ENCODE measurements at regions not wholly inside any gene's neighbourhood (a gene's known extent, or its start where the extent isn't known, plus 50 kb on each side); places are given as distances from the start of the nearest gene placed in this dataset.
A peak's percentile ranks its signal among the peaks of the same experiment; 100 is the strongest.

- H3K36me3 ChIP-seq (ENCODE audit: control insufficient read depth, insufficient read depth, low read length, severe bottlenecking) = no peaks in the 10 kb centered on the region
- no peaks in the 10 kb centered on the region for H3K4me1 ChIP-seq (ENCODE audit: control insufficient read depth, insufficient read depth, low read length)
- H3K9me3 ChIP-seq (ENCODE audit: control insufficient read depth, low read length) = no peaks in the 10 kb centered on the region
- DNase-seq (ENCODE audit: low read depth) = no peak
- no peak overlapping the region for H3K9ac ChIP-seq (ENCODE audit: low read length)
- H3K4me3 ChIP-seq (ENCODE audit: low read length) = no peak overlapping the region
- no peaks in the 10 kb centered on the region for H3K27me3 ChIP-seq (replicated peaks; ENCODE audit: control insufficient read depth, insufficient read depth, low read length)
Observed at GRCh38 chr3:25895443-25895842, 105.6 kb downstream of the OXSM start.

- peak; percentile 5 for DNase-seq (ENCODE audit: low read depth)
Observed at GRCh38 chr3:25897019-25897418, 107.1 kb downstream of the OXSM start.

GRCh38 chr3:25899352-25900101 is 109.6 kb downstream of the OXSM start:
- Histone ChIP-seq H3K27me3 (replicated peaks; ENCODE audit: control insufficient read depth, insufficient read depth, low read length) (no peaks in the 10 kb centered on the region), H3K4me3 (ENCODE audit: low read length) (no peak overlapping the region), H3K4me1 (ENCODE audit: control insufficient read depth, insufficient read depth, low read length) (no peaks in the 10 kb centered on the region), H3K9ac (ENCODE audit: low read length) (no peak overlapping the region), H3K36me3 (ENCODE audit: control insufficient read depth, insufficient read depth, low read length, severe bottlenecking) (no peaks in the 10 kb centered on the region), H3K9me3 (ENCODE audit: control insufficient read depth, low read length) (no peaks in the 10 kb centered on the region)
- DNase-seq (ENCODE audit: low read depth) = no peak

More at GRCh38 chr3:25897019-25897418, 107.1 kb downstream of the OXSM start:
- no peaks in the 10 kb centered on the region for H3K27me3 ChIP-seq (replicated peaks; ENCODE audit: control insufficient read depth, insufficient read depth, low read length)
- no peaks in the 10 kb centered on the region for H3K36me3 ChIP-seq (ENCODE audit: control insufficient read depth, insufficient read depth, low read length, severe bottlenecking)
- H3K4me3 ChIP-seq (ENCODE audit: low read length) = no peak overlapping the region
- no peak overlapping the region for H3K9ac ChIP-seq (ENCODE audit: low read length)
- no peaks in the 10 kb centered on the region for H3K4me1 ChIP-seq (ENCODE audit: control insufficient read depth, insufficient read depth, low read length)
- H3K9me3 ChIP-seq (ENCODE audit: control insufficient read depth, low read length) = no peaks in the 10 kb centered on the region

DNA sequence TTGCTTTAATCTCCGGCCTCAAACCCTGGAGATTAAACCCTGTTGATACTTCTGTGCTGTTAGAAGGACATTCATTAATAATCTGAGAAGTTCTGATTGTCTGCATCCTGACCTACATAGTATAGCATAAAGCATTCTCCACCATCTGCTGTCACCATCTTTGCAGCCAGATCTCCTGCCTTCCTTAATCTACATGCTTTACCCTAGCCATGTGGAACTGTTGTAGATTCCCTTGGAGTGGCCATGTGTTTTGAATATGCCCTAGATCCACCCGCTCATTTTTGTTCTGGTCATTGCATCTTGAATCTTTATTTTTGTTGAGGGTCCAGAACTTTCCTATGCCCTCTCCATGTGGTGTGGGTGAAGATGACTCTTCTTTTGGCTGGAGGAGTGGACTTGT is 110.3 kb downstream of the OXSM start:
- H3K4me3 ChIP-seq (ENCODE audit: low read length) = no peak overlapping the region
- H3K9me3 ChIP-seq (ENCODE audit: control insufficient read depth, low read length) = no peaks in the 10 kb centered on the region
- H3K36me3 ChIP-seq (ENCODE audit: control insufficient read depth, insufficient read depth, low read length, severe bottlenecking) = no peaks in the 10 kb centered on the region
- DNase-seq (ENCODE audit: low read depth) = no peak
- no peaks in the 10 kb centered on the region for H3K27me3 ChIP-seq (replicated peaks; ENCODE audit: control insufficient read depth, insufficient read depth, low read length)
- H3K9ac ChIP-seq (ENCODE audit: low read length) = no peak overlapping the region
- H3K4me1 ChIP-seq (ENCODE audit: control insufficient read depth, insufficient read depth, low read length) = no peaks in the 10 kb centered on the region

GRCh38 chr3:25901796-25902195 is 111.9 kb downstream of the OXSM start:
- no peaks in the 10 kb centered on the region for H3K9me3 ChIP-seq (ENCODE audit: control insufficient read depth, low read length)
- H3K4me3 ChIP-seq (ENCODE audit: low read length) = no peak overlapping the region
- H3K27me3 ChIP-seq (replicated peaks; ENCODE audit: control insufficient read depth, insufficient read depth, low read length) = no peaks in the 10 kb centered on the region
- H3K4me1 ChIP-seq (ENCODE audit: control insufficient read depth, insufficient read depth, low read length) = no peaks in the 10 kb centered on the region
- DNase-seq (ENCODE audit: low read depth) = no peak
- no peaks in the 10 kb centered on the region for H3K36me3 ChIP-seq (ENCODE audit: control insufficient read depth, insufficient read depth, low read length, severe bottlenecking)
- H3K9ac ChIP-seq (ENCODE audit: low read length) = no peak overlapping the region

DNA sequence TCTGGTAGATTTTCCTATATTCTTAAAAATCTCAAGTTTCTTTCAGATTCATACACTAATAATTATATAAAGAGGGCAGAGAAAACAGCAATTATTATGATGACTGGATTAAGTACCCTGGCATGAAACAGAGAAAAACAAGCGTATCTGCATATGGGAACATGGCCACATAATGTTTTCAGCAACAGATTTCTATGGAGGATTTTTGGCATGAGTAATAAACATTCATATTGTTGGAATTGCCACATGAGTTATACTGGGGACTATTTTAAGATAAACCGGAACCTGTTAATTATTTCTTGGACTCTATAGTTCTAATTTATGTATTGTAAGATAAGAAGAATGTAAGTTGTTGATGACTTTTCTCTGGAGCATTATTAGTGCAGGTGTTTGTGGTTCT is 112.7 kb downstream of the OXSM start:
- no peak overlapping the region for H3K9ac ChIP-seq (ENCODE audit: low read length)
- no peaks in the 10 kb centered on the region for H3K27me3 ChIP-seq (replicated peaks; ENCODE audit: control insufficient read depth, insufficient read depth, low read length)
- no peak overlapping the region for H3K4me3 ChIP-seq (ENCODE audit: low read length)
- no peaks in the 10 kb centered on the region for H3K9me3 ChIP-seq (ENCODE audit: control insufficient read depth, low read length)
- no peaks in the 10 kb centered on the region for H3K4me1 ChIP-seq (ENCODE audit: control insufficient read depth, insufficient read depth, low read length)
- no peak for DNase-seq (ENCODE audit: low read depth)
- H3K36me3 ChIP-seq (ENCODE audit: control insufficient read depth, insufficient read depth, low read length, severe bottlenecking) = no peaks in the 10 kb centered on the region

DNA sequence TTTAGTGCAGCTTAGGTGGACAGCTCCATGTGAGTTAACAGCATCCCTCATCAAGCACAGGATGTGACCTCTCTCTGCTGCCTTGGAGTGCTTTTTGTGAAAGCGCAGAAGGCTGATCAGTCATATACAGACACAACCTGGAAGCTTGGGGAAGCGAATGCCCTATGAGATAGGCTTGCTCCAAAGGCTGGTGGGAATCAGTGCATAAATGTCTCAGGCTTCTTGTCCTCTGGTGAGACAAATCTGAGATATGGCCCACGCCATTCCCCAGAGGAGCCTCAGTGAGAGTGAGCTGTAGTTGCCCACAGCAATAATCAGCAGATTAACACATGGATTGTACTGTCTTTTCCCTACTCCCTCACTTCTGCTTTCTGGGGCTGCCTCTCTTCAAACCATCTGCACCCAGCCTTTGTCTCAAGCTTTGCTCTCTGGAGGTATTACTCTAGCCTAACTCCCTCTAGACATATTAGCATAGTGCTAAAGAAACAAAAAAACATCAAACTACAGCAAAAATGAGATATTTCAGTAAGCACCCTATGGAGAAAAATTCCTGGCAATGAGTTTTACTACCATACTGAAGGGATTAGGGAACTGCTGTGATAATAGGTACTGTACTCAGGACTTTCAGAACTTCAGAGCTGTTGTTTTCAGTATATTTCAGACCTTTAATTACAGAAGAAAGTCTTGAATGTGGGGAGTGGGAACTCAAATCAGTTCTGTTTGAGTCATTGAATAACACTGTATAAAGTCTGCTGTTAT is 113.7 kb downstream of the OXSM start:
- Histone ChIP-seq H3K36me3 (ENCODE audit: control insufficient read depth, insufficient read depth, low read length, severe bottlenecking) (no peaks in the 10 kb centered on the region), H3K9ac (ENCODE audit: low read length) (no peak overlapping the region), H3K27me3 (replicated peaks; ENCODE audit: control insufficient read depth, insufficient read depth, low read length) (no peaks in the 10 kb centered on the region), H3K4me1 (ENCODE audit: control insufficient read depth, insufficient read depth, low read length) (no peaks in the 10 kb centered on the region), H3K4me3 (ENCODE audit: low read length) (no peak overlapping the region), H3K9me3 (ENCODE audit: control insufficient read depth, low read length) (no peaks in the 10 kb centered on the region)
- no peak for DNase-seq (ENCODE audit: low read depth)

- Histone ChIP-seq H3K9me3 (ENCODE audit: control insufficient read depth, low read length) (no peaks in the 10 kb centered on the region), H3K36me3 (ENCODE audit: control insufficient read depth, insufficient read depth, low read length, severe bottlenecking) (no peaks in the 10 kb centered on the region), H3K4me3 (ENCODE audit: low read length) (no peak overlapping the region), H3K9ac (ENCODE audit: low read length) (no peak overlapping the region), H3K27me3 (replicated peaks; ENCODE audit: control insufficient read depth, insufficient read depth, low read length) (no peaks in the 10 kb centered on the region), H3K4me1 (ENCODE audit: control insufficient read depth, insufficient read depth, low read length) (no peaks in the 10 kb centered on the region)
- DNase-seq (ENCODE audit: low read depth) = no peak
Observed at GRCh38 chr3:25904206-25904605, 114.3 kb downstream of the OXSM start.

DNA sequence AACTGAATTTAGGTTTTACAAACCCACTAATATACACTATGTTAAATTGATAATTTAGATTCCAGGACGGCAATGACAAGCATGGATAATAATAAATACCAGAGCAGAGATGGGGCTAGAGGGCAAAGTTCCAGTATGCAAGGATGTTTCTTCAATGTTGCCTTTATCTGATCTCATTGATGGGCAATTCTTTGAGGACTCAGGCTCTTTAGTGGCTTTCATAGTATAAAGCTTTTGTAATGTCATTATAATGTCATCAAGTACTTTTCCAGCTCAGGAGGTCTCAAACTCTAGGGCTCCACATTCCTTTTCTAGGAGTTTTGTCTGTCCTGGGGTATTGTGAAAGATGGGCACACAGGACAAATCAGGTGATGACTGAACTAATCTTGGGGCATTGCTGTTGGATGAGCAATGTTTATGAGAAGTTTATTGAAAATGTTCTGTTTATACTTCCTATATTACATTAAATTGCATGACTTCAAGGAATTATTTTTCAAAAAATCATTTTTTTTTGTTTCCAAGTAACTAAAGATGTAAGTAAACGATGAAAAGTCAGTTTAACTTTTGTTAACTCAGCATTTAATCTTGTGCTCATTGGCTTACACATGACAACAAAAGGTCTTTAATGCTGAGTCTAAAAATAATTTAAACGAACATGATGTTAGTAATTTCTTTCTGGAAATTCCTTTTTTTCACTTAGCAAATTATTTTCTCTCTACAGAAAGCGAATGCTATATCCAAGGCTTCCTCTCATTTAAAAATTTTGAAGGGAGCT is 116.4 kb downstream of the OXSM start:
- Histone ChIP-seq H3K4me1 (ENCODE audit: control insufficient read depth, insufficient read depth, low read length) (no peaks in the 10 kb centered on the region), H3K36me3 (ENCODE audit: control insufficient read depth, insufficient read depth, low read length, severe bottlenecking) (no peaks in the 10 kb centered on the region), H3K9me3 (ENCODE audit: control insufficient read depth, low read length) (no peaks in the 10 kb centered on the region), H3K27me3 (replicated peaks; ENCODE audit: control insufficient read depth, insufficient read depth, low read length) (no peaks in the 10 kb centered on the region), H3K9ac (ENCODE audit: low read length) (no peak overlapping the region), H3K4me3 (ENCODE audit: low read length) (no peak overlapping the region)
- no peak for DNase-seq (ENCODE audit: low read depth)

DNA sequence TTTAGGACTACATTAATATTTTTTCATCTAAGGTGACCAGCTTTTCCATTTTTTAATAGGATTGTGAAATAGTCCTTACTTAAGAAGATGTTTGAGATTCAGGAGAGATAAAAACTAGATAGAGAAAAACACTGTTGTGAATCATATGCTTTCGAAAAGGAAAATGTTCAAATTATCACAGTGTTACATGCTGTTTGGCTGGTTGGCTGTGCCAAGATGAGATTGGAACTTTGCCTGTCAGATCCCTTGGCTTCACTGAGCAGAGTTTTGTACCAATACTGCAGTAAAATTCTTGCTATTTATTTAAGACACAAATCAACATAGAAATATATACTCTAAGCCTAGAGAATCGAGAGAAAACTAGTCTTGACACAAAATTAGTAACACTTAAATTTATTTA is 117.2 kb downstream of the OXSM start:
- DNase-seq (ENCODE audit: low read depth) = no peak
- Histone ChIP-seq H3K4me1 (ENCODE audit: control insufficient read depth, insufficient read depth, low read length) (no peaks in the 10 kb centered on the region), H3K4me3 (ENCODE audit: low read length) (no peak overlapping the region), H3K36me3 (ENCODE audit: control insufficient read depth, insufficient read depth, low read length, severe bottlenecking) (no peaks in the 10 kb centered on the region), H3K9me3 (ENCODE audit: control insufficient read depth, low read length) (no peaks in the 10 kb centered on the region), H3K27me3 (replicated peaks; ENCODE audit: control insufficient read depth, insufficient read depth, low read length) (no peaks in the 10 kb centered on the region), H3K9ac (ENCODE audit: low read length) (no peak overlapping the region)

DNA sequence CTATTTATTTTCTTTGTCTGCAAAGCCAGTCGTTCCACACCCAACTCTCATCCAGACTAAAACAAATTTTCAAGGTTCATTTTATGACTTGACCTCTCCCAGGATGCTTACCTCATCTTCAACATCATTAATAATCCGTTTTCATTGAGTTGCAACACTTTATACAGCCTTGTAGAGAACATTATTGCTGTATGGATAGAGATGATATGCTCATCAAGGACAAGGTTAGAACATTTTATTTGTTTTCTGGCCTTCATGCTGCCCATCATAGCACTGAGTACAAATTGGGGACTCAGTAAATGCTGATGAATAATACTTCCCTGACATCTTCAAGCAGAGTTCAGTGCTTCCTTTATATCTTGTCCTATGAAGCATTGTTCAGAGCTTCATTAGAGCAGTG is 120.2 kb downstream of the OXSM start:
- Histone ChIP-seq H3K4me3 (ENCODE audit: low read length) (no peak overlapping the region), H3K36me3 (ENCODE audit: control insufficient read depth, insufficient read depth, low read length, severe bottlenecking) (no peaks in the 10 kb centered on the region), H3K9ac (ENCODE audit: low read length) (no peak overlapping the region), H3K4me1 (ENCODE audit: control insufficient read depth, insufficient read depth, low read length) (no peaks in the 10 kb centered on the region), H3K9me3 (ENCODE audit: control insufficient read depth, low read length) (no peaks in the 10 kb centered on the region), H3K27me3 (replicated peaks; ENCODE audit: control insufficient read depth, insufficient read depth, low read length) (no peaks in the 10 kb centered on the region)
- no peak for DNase-seq (ENCODE audit: low read depth)

Measured in adipocyte (in vitro differentiated cells).